A673 (cell line): ENCODE measurements at regions not wholly inside any gene's neighbourhood (a gene's known extent, or its start where the extent isn't known, plus 50 kb on each side); places are given as distances from the start of the nearest gene placed in this dataset.

ENCODE experiments used
- BruUV-seq: library from RNA; stranded (reverse); fragments of 400-500 nt; replicated peaks from 2 replicates; lab custom pipeline; 2021; lab: Mats Ljungman, UMichigan
- CTCF ChIA-PET: fragments of 300-600 bp; sonication (Branson Sonifier 250); formaldehyde crosslinking; loops from one replicate; lab custom pipeline; 2022; ENCODE audit warnings: antibody characterized with exemption; lab: Charles Lee
- POLR2A ChIA-PET: fragments of 300-600 bp; sonication (Branson Sonifier 250); formaldehyde crosslinking; loops from one replicate; lab custom pipeline; 2022; ENCODE audit warnings: antibody characterized with exemption; ENCODE audit not compliant: low non-redundant PET; lab: Charles Lee
- DNase-seq: peaks from one replicate; pipeline ENCODE4 v3.0.0-alpha.2; 2015; ENCODE audit warnings: low spot score
- H3K27ac ChIP-seq: fragments of 200-600 bp; sonication (generic); 2 replicates; pipeline ENCODE4 v1.5.1; 2016; ENCODE audit warnings: mixed run types, low read depth, mild to moderate bottlenecking, mixed read lengths, antibody characterized with exemption, low read length; ENCODE audit not compliant: poor library complexity, severe bottlenecking
- H3K27me3 ChIP-seq: fragments of 200-600 bp; sonication (generic); replicated peaks from 2 replicates; pipeline ENCODE4 v1.6.1; 2017; ENCODE audit warnings: mixed run types, low read depth, mild to moderate bottlenecking, mixed read lengths, antibody characterized with exemption, low read length; ENCODE audit not compliant: insufficient read depth, poor library complexity
- H3K36me3 ChIP-seq: fragments of 200-600 bp; sonication (generic); 2 replicates; pipeline ENCODE4 v1.6.1; 2016; ENCODE audit warnings: mixed run types, mild to moderate bottlenecking, mixed read lengths, antibody characterized with exemption, low read length; ENCODE audit not compliant: insufficient read depth, poor library complexity, severe bottlenecking
- H3K4me1 ChIP-seq: fragments of 200-600 bp; sonication (generic); 2 replicates; pipeline ENCODE4 v1.6.1; 2017; ENCODE audit warnings: mixed run types, mild to moderate bottlenecking, mixed read lengths, antibody characterized with exemption, low read length; ENCODE audit not compliant: insufficient read depth, poor library complexity, severe bottlenecking
- H3K4me3 ChIP-seq: fragments of 200-600 bp; sonication (generic); 2 replicates; pipeline ENCODE4 v1.5.1; 2016; ENCODE audit warnings: low read depth, mixed run types, mild to moderate bottlenecking, mixed read lengths, low read length; ENCODE audit not compliant: poor library complexity, severe bottlenecking
- H3K9me3 ChIP-seq: fragments of 200-600 bp; sonication (generic); 2 replicates; pipeline ENCODE4 v1.6.1; 2016; ENCODE audit warnings: mixed run types, low read depth, mild to moderate bottlenecking, mixed read lengths, antibody characterized with exemption, low read length; ENCODE audit not compliant: poor library complexity, severe bottlenecking
- CTCF ChIP-seq: fragments of 300-800, 200-600 bp; sonication (generic); conservative IDR thresholded peaks from 2 replicates; pipeline ENCODE4 v1.5.1; 2017; ENCODE audit warnings: low read depth, mild to moderate bottlenecking, antibody characterized with exemption, low read length, moderate library complexity, mixed read lengths
- EZH2 ChIP-seq: fragments of 200-600 bp; sonication (generic); IDR thresholded peaks from 2 replicates; pipeline ENCODE4 v1.6.1; 2017; ENCODE audit warnings: borderline replicate concordance, low read depth, mild to moderate bottlenecking, mixed read lengths, antibody characterized with exemption, low read length; ENCODE audit not compliant: poor library complexity, severe bottlenecking
- intact Hi-C: fragments of 100-400 bp; cut with micrococcal nuclease; formaldehyde crosslinking; loops from one replicate; pipeline ENCODE4 v1.10.0; 2022; ENCODE audit not compliant: unreplicated experiment

- DNase-seq: no peak
- POLR2A ChIA-PET: no interaction called here
- H3K27ac ChIP-seq: no peak overlapping the region
- H3K27me3 ChIP-seq: no peaks in the 10 kb centered on the region
- TF ChIP-seq EZH2 (no peak), CTCF (no peak)
- no peaks in the 10 kb centered on the region for H3K36me3 ChIP-seq
- no peaks in the 10 kb centered on the region for H3K4me1 ChIP-seq
- intact Hi-C loops: no loop called here
- no peaks in the 10 kb centered on the region for H3K9me3 ChIP-seq
- H3K4me3 ChIP-seq: no peak overlapping the region
- no TSS peak for BruUV-seq
- CTCF ChIA-PET: no interaction called here
Observed at GRCh38 chr3:117104792-117105191, 395.2 kb downstream of the TUSC7 start.

GRCh38 chr3:117105686-117106085, 396.1 kb downstream of the TUSC7 start:
- Histone ChIP-seq H3K9me3 (no peaks in the 10 kb centered on the region), H3K36me3 (no peaks in the 10 kb centered on the region), H3K4me3 (no peak overlapping the region), H3K27ac (no peak overlapping the region), H3K4me1 (no peaks in the 10 kb centered on the region), H3K27me3 (no peaks in the 10 kb centered on the region)
- no TSS peak for BruUV-seq
- no peak for TF ChIP-seq CTCF
- no peak for TF ChIP-seq EZH2
- DNase-seq: no peak
- POLR2A ChIA-PET: no interaction called here
- CTCF ChIA-PET: no interaction called here
- intact Hi-C loops: no loop called here

- no peak for DNase-seq
- Histone ChIP-seq H3K27me3 (no peaks in the 10 kb centered on the region), H3K4me3 (no peak overlapping the region), H3K36me3 (no peaks in the 10 kb centered on the region), H3K4me1 (no peaks in the 10 kb centered on the region), H3K27ac (no peak overlapping the region), H3K9me3 (no peaks in the 10 kb centered on the region)
- TF ChIP-seq CTCF (no peak), EZH2 (no peak)
- POLR2A ChIA-PET: no interaction called here
- intact Hi-C loops: no loop called here
- CTCF ChIA-PET: no interaction called here
- BruUV-seq: no TSS peak
Observed at GRCh38 chr3:117106396-117106795, 396.8 kb downstream of the TUSC7 start.
